Transverse colon (tissue), 3 donors: ENCODE measurements at regions not wholly inside any gene's neighbourhood (a gene's known extent, or its start where the extent isn't known, plus 50 kb on each side); places are given as distances from the start of the nearest gene placed in this dataset.

Experiments used
- CTCF ChIP-seq, 5 experiments: fragments of 200-600 bp in 3 of 5; fragments of 450-650 bp in 2 of 5; sonication (generic) in 3 of 5; IDR thresholded peaks; 1 replicate in 2 of 5; 2 replicates in 3 of 5; pipeline ENCODE4 v1.5.1; 2016 to 2017; ENCODE audit warnings: antibody characterized with exemption in 5 of 5, inconsistent platforms in 3 of 5, mild to moderate bottlenecking in 2 of 5, moderate library complexity in 1 of 5
- POLR2A ChIP-seq: fragments of 450-650 bp; IDR thresholded peaks from one replicate; pipeline ENCODE4 v1.6.1; 2016; ENCODE audit warnings: antibody characterized with exemption, mild to moderate bottlenecking, moderate library complexity

DNA sequence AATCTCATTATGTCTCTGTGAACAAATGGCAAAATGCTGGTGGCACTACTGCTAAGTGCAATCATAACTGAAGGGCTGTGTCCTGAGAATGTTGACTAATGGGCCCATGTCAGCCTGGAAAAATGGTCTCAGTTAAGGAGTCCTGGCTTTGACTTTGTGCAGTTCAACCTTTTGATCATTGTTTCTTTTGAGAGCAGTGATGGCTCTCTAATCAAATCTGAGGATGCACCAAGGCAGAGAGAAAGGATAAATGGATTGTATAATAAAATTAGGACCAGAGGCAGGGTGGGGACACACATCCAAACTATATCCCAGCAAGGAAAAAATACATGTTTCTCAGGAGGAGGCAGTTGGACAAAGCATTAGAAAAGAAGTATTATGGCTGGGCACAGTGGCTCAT lies 59.6 kb upstream of the SYN3 start:
- TF ChIP-seq CTCF (IDR thresholded peaks at IDR 0.05) (no peak), POLR2A (no peak)
